ENCODE measurements at regions not wholly inside any gene's neighbourhood (a gene's known extent, or its start where the extent isn't known, plus 50 kb on each side); places are given as distances from the start of the nearest gene placed in this dataset.
"Not testable (repeated sequence)": the region's sequence is repeated elsewhere in the genome, so short reads cannot be mapped to it uniquely, and the experiment has no call there.

- Histone ChIP-seq H3K4me3 (ENCODE audit: low read length) (no peak overlapping the region), H3K4me1 (ENCODE audit: control insufficient read depth, insufficient read depth, low read length) (no peaks in the 10 kb centered on the region), H3K27me3 (ENCODE audit: control insufficient read depth, insufficient read depth, low read length) (no peaks in the 10 kb centered on the region), H3K9me3 (ENCODE audit: control insufficient read depth, insufficient read depth, low read length) (no peaks in the 10 kb centered on the region), H3K27ac (ENCODE audit: low read length) (no peak overlapping the region), H3K36me3 (ENCODE audit: control insufficient read depth, insufficient read depth, low read length) (no peaks in the 10 kb centered on the region)
- intact Hi-C loops (cut with micrococcal nuclease), result no loop called here
- no peaks in the 10 kb centered on the region for H3K27me3 Mint-ChIP-seq (ENCODE audit: low read depth in 2 of 2)
- no peak overlapping the region for H3K27ac Mint-ChIP-seq
- ATAC-seq (no peak), DNase-seq (no peak)
- H3K4me1 Mint-ChIP-seq, result no peaks in the 10 kb centered on the region
- no peak overlapping the region for H3K4me3 Mint-ChIP-seq
- peaks cover 10 to 11% of the 10 kb centered on the region in 2 donors for H3K9me3 Mint-ChIP-seq
- TF ChIP-seq CTCF (IDR thresholded peaks at IDR 0.05), result no peak
- H3K36me3 Mint-ChIP-seq, result peaks cover 8% of the 10 kb centered on the region
- WGBS (ENCODE audit: insufficient coverage), result 45% methylated on average over 4 of the region's 5 CpGs
These were observed 512.6 kb downstream of the RERGL start for GRCh38 chr12:17577405-17577804.

GRCh38 chr12:17572250-17572649, 517.7 kb downstream of the RERGL start:
- no peaks in the 10 kb centered on the region for H3K27me3 Mint-ChIP-seq (ENCODE audit: low read depth in 2 of 2)
- H3K27ac Mint-ChIP-seq, result no peak overlapping the region
- Histone ChIP-seq H3K9me3 (ENCODE audit: control insufficient read depth, insufficient read depth, low read length) (no peaks in the 10 kb centered on the region), H3K36me3 (ENCODE audit: control insufficient read depth, insufficient read depth, low read length) (no peaks in the 10 kb centered on the region), H3K4me3 (ENCODE audit: low read length) (no peak overlapping the region), H3K4me1 (ENCODE audit: control insufficient read depth, insufficient read depth, low read length) (no peaks in the 10 kb centered on the region), H3K27me3 (ENCODE audit: control insufficient read depth, insufficient read depth, low read length) (no peaks in the 10 kb centered on the region), H3K27ac (ENCODE audit: low read length) (no peak overlapping the region)
- H3K4me3 Mint-ChIP-seq, result no peak overlapping the region
- intact Hi-C loops (cut with micrococcal nuclease), result no loop called here
- DNase-seq (no peak), ATAC-seq (no peak)
- H3K36me3 Mint-ChIP-seq, result peaks cover 8% of the 10 kb centered on the region
- peaks cover 6 to 8% of the 10 kb centered on the region in 2 donors for H3K9me3 Mint-ChIP-seq
- H3K4me1 Mint-ChIP-seq, result no peaks in the 10 kb centered on the region
- no peak for TF ChIP-seq CTCF (IDR thresholded peaks at IDR 0.05)

GRCh38 chr12:17571047-17571446, 518.9 kb downstream of the RERGL start:
- Mint-ChIP-seq H3K4me1 (no peaks in the 10 kb centered on the region), H3K4me3 (no peak overlapping the region), H3K27me3 (ENCODE audit: low read depth in 2 of 2) (no peaks in the 10 kb centered on the region), H3K9me3 (peaks cover 5 to 8% of the 10 kb centered on the region in 2 donors), H3K27ac (no peak overlapping the region), H3K36me3 (peaks cover 8% of the 10 kb centered on the region)
- Histone ChIP-seq H3K4me1 (ENCODE audit: control insufficient read depth, insufficient read depth, low read length) (no peaks in the 10 kb centered on the region), H3K27ac (ENCODE audit: low read length) (no peak overlapping the region), H3K27me3 (ENCODE audit: control insufficient read depth, insufficient read depth, low read length) (no peaks in the 10 kb centered on the region), H3K9me3 (ENCODE audit: control insufficient read depth, insufficient read depth, low read length) (no peaks in the 10 kb centered on the region), H3K36me3 (ENCODE audit: control insufficient read depth, insufficient read depth, low read length) (no peaks in the 10 kb centered on the region), H3K4me3 (ENCODE audit: low read length) (no peak overlapping the region)
- TF ChIP-seq CTCF (IDR thresholded peaks at IDR 0.05), result no peak
- no peak for ATAC-seq
- no peak for DNase-seq
- WGBS (ENCODE audit: insufficient coverage), result no CpG with 5 or more reads among the region's 2 CpGs
- intact Hi-C loops (cut with micrococcal nuclease), result no loop called here

GRCh38 chr12:17564630-17565029, 525.4 kb downstream of the RERGL start:
- H3K27me3 Mint-ChIP-seq (ENCODE audit: low read depth in 2 of 2); H3K36me3 ChIP-seq (ENCODE audit: control insufficient read depth, insufficient read depth, low read length); H3K4me3 Mint-ChIP-seq; H3K4me1 ChIP-seq (ENCODE audit: control insufficient read depth, insufficient read depth, low read length); H3K36me3 Mint-ChIP-seq; H3K9me3 ChIP-seq (ENCODE audit: control insufficient read depth, insufficient read depth, low read length); intact Hi-C loops (cut with micrococcal nuclease); DNase-seq; H3K4me3 ChIP-seq (ENCODE audit: low read length); H3K27me3 ChIP-seq (ENCODE audit: control insufficient read depth, insufficient read depth, low read length); ATAC-seq; H3K9me3 Mint-ChIP-seq; H3K27ac Mint-ChIP-seq; H3K4me1 Mint-ChIP-seq; H3K27ac ChIP-seq (ENCODE audit: low read length): not testable (repeated sequence)
- WGBS (ENCODE audit: insufficient coverage), result 85% methylated on average over 7 of the region's 8 CpGs
